Panc1 (cell line): ENCODE measurements at regions not wholly inside any gene's neighbourhood (a gene's known extent, or its start where the extent isn't known, plus 50 kb on each side); places are given as distances from the start of the nearest gene placed in this dataset.

Source experiments
- ATAC-seq: fragments of 200-7000 bp; cut with Tn5 transposase; 2 replicates; pipeline ENCODE4 v1.9.1; 2020; ENCODE audit warnings: mild to moderate bottlenecking, moderate library complexity
- BruUV-seq: library from RNA; stranded (reverse); fragments of 400-500 nt; replicated peaks from 2 replicates; lab custom pipeline; 2021; lab: Mats Ljungman, UMichigan
- CTCF ChIA-PET: fragments of 300-600 bp; sonication (Branson Sonifier 250); formaldehyde crosslinking; loops from one replicate; lab custom pipeline; 2022; ENCODE audit warnings: antibody characterized with exemption; lab: Charles Lee
- POLR2A ChIA-PET: fragments of 300-600 bp; sonication (Branson Sonifier 250); formaldehyde crosslinking; loops from one replicate; lab custom pipeline; 2022; ENCODE audit warnings: antibody characterized with exemption; lab: Charles Lee
- DNase-seq: peaks from one replicate; pipeline ENCODE4 v3.0.0-alpha.2; 2010; ENCODE audit warnings: low read depth, low spot score
- H3K27ac ChIP-seq: 2 replicates; pipeline ENCODE4 v1.5.1; 2011; ENCODE audit warnings: mild to moderate bottlenecking, low read length, inconsistent platforms
- H3K27me3 ChIP-seq: fragments of 200-500 bp; sonication (Bioruptor generic); 2 replicates; pipeline ENCODE4 v1.6.0; 2014; ENCODE audit warnings: low read length, inconsistent platforms; ENCODE audit not compliant: control insufficient read depth, insufficient read depth
- H3K36me3 ChIP-seq: fragments of 200-500 bp; sonication (Bioruptor generic); 2 replicates; pipeline ENCODE4 v1.5.1; 2014; ENCODE audit warnings: inconsistent platforms, mild to moderate bottlenecking, low read length, moderate library complexity; ENCODE audit not compliant: control insufficient read depth, insufficient read depth
- H3K4me1 ChIP-seq: 2 replicates; pipeline ENCODE4 v1.5.1; 2011; ENCODE audit warnings: inconsistent platforms, mild to moderate bottlenecking, low read length, moderate library complexity; ENCODE audit not compliant: control insufficient read depth, insufficient read depth
- H3K4me3 ChIP-seq, 2 experiments: 2 replicates each; pipeline ENCODE4 v1.5.1; 2011 to 2012; ENCODE audit warnings: low read depth in 2 of 2, low read length in 2 of 2, mild to moderate bottlenecking in 2 of 2, inconsistent platforms in 1 of 2, moderate library complexity in 1 of 2
- H3K9me3 ChIP-seq: fragments of 200-500 bp; sonication (Bioruptor generic); 2 replicates; pipeline ENCODE4 v1.5.1; 2014; ENCODE audit warnings: low read depth, mild to moderate bottlenecking, inconsistent platforms, low read length, moderate library complexity; ENCODE audit not compliant: control insufficient read depth, insufficient read depth
- CTCF ChIP-seq: fragments of 450-650 bp; IDR thresholded peaks from 2 replicates; pipeline ENCODE4 v1.5.1; 2017; ENCODE audit warnings: mild to moderate bottlenecking
- POLR2AphosphoS5 ChIP-seq: IDR thresholded peaks from 2 replicates; pipeline ENCODE4 v1.6.1; 2012; ENCODE audit warnings: mild to moderate bottlenecking, low read depth, low read length, moderate library complexity
- REST ChIP-seq, 2 experiments: IDR thresholded peaks; 2 replicates each; pipeline ENCODE4 v1.6.1; 2011 to 2012; ENCODE audit warnings: low read depth in 2 of 2, control low read depth in 1 of 2, low read length in 1 of 2, mild to moderate bottlenecking in 1 of 2, moderate library complexity in 1 of 2; ENCODE audit not compliant: insufficient read depth in 1 of 2
- SIN3A ChIP-seq: IDR thresholded peaks from 2 replicates; pipeline ENCODE4 v1.6.1; 2012; ENCODE audit warnings: low read depth, mild to moderate bottlenecking, low read length, moderate library complexity, borderline replicate concordance; ENCODE audit not compliant: insufficient read depth
- TCF7L2 ChIP-seq: IDR thresholded peaks from 2 replicates; pipeline ENCODE4 v1.6.1; 2011; ENCODE audit warnings: mild to moderate bottlenecking, low read depth, low read length, inconsistent platforms
- in situ Hi-C: cut with HindIII; loops from 2 replicates; pipeline ENCODE4 v1.10.0; 2016; ENCODE audit warnings: low sequenced_read_pairs, low pct_unique_long_range_greater_than_20kb
- intact Hi-C: fragments of 100-400 bp; cut with micrococcal nuclease; formaldehyde crosslinking; loops from one replicate; pipeline ENCODE4 v1.10.0; 2022; ENCODE audit not compliant: unreplicated experiment

GRCh38 chr1:55997536-55997935 is 581.8 kb downstream of the PLPP3 start:
- TF ChIP-seq POLR2AphosphoS5 (no peak), REST (IDR thresholded peaks at IDR 0.05; ENCODE audit: insufficient read depth in 1 of 2, low read depth in 2 of 2, low read length in 1 of 2) (no peak), TCF7L2 (no peak), CTCF (no peak), SIN3A (no peak)
- Histone ChIP-seq H3K4me1 (no peaks in the 10 kb centered on the region), H3K9me3 (no peaks in the 10 kb centered on the region), H3K4me3 (no peak overlapping the region), H3K36me3 (no peaks in the 10 kb centered on the region), H3K27me3 (no peaks in the 10 kb centered on the region), H3K27ac (no peak overlapping the region)
- ChIA-PET CTCF (no interaction called here), POLR2A (no interaction called here)
- BruUV-seq, result no TSS peak
- ATAC-seq (no peak), DNase-seq (no peak)
- intact Hi-C loops (no loop called here), in situ Hi-C loops (no loop called here)

GRCh38 chr1:55993646-55994318 is 585.6 kb downstream of the PLPP3 start:
- H3K4me3 ChIP-seq, result no peak overlapping the region
- ChIA-PET POLR2A (no interaction called here), CTCF (no interaction called here)
- ATAC-seq (no peak), DNase-seq (no peak)
- H3K27ac ChIP-seq, result no peak overlapping the region
- TF ChIP-seq REST (IDR thresholded peaks at IDR 0.05; ENCODE audit: insufficient read depth in 1 of 2, low read depth in 2 of 2, low read length in 1 of 2) (no peak), TCF7L2 (no peak), CTCF (no peak), SIN3A (no peak), POLR2AphosphoS5 (no peak)
- H3K36me3 ChIP-seq, result no peaks in the 10 kb centered on the region
- in situ Hi-C loops (no loop called here), intact Hi-C loops (no loop called here)
- H3K9me3 ChIP-seq, result no peaks in the 10 kb centered on the region
- no TSS peak for BruUV-seq
- no peaks in the 10 kb centered on the region for H3K27me3 ChIP-seq
- no peaks in the 10 kb centered on the region for H3K4me1 ChIP-seq
